ENCODE measurements at regions not wholly inside any gene's neighbourhood (a gene's known extent, or its start where the extent isn't known, plus 50 kb on each side); places are given as distances from the start of the nearest gene placed in this dataset.

GRCh38 chr4:127344071-127344470 is 288.7 kb upstream of the INTU start:
- Histone ChIP-seq H3K36me3 (replicated peaks in 1 of 2; ENCODE audit: control insufficient read depth in 1 of 2, insufficient read depth in 2 of 2, low read length in 2 of 2) (no peaks in the 10 kb centered on the region), H3K4me2 (ENCODE audit: low read depth, low read length) (no peak overlapping the region), H3K27me3 (ENCODE audit: control insufficient read depth in 1 of 2, insufficient read depth in 2 of 2, low read length in 2 of 2) (no peaks in the 10 kb centered on the region), H3K4me3 (replicated peaks in 1 of 3; ENCODE audit: insufficient read depth in 1 of 3, low read depth in 2 of 3, low read length in 3 of 3) (no peak overlapping the region), H3K9ac (ENCODE audit: insufficient read depth, low read depth, low read length) (no peak overlapping the region), H2AFZ (ENCODE audit: low read length) (no peak overlapping the region), H4K20me1 (ENCODE audit: insufficient read depth, low read length) (no peaks in the 10 kb centered on the region), H3K9me3 (ENCODE audit: low read length) (no peaks in the 10 kb centered on the region), H3K27ac (ENCODE audit: extremely low read length, insufficient read depth, low read length) (no peak overlapping the region), H3K79me2 (ENCODE audit: insufficient read depth, low read length) (no peaks in the 10 kb centered on the region), H3K4me1 (ENCODE audit: insufficient read depth, low read length) (no peaks in the 10 kb centered on the region)
- DNase-seq (ENCODE audit: low spot score) (no peak), ATAC-seq (no peak), FAIRE-seq (no peak)
- 29% methylated on average over 3 of the region's 3 CpGs for WGBS (ENCODE audit: low lambda C conversion rate)
- in situ Hi-C loops (cut with HindIII; ENCODE audit: extremely low pct_ligation_motif_present, low pct_unique_long_range_greater_than_20kb) (no loop called here), intact Hi-C loops (cut with micrococcal nuclease; ENCODE audit: unreplicated experiment) (no loop called here)
- BruUV-seq (replicated peaks), result no TSS peak
- ChIA-PET POLR2A (no interaction called here), CTCF (ENCODE audit: low intra/inter-chr PET ratio, low total read pairs) (no interaction called here)
- TF ChIP-seq MTF1 (CRISPR knock-in tag; IDR thresholded peaks at IDR 0.05) (no peak), SYNCRIP (IDR thresholded peaks at IDR 0.05; ENCODE audit: insufficient read depth, low read depth, low read length) (no peak), E2F5 (CRISPR knock-in tag; conservative IDR thresholded peaks at IDR 0.05) (no peak), SRSF4 (IDR thresholded peaks at IDR 0.05; ENCODE audit: low read depth, low read length, poor library complexity, severe bottlenecking) (no peak), TEAD3 (CRISPR knock-in tag; optimal IDR thresholded peaks at IDR 0.05; ENCODE audit: borderline replicate concordance) (no peak), RARA (CRISPR knock-in tag; IDR thresholded peaks at IDR 0.05) (no peak), YEATS2 (CRISPR knock-in tag; IDR thresholded peaks at IDR 0.05; ENCODE audit: borderline replicate concordance) (no peak), EP300 (IDR thresholded peaks at IDR 0.05; ENCODE audit: low read depth in 2 of 2, low read length in 2 of 2) (no peak), EP300 (CRISPR knock-in tag; IDR thresholded peaks at IDR 0.05; ENCODE audit: borderline replicate concordance) (no peak)

- no peak overlapping the region for H2AFZ ChIP-seq (ENCODE audit: low read length)
- no peaks in the 10 kb centered on the region for H3K9me3 ChIP-seq (ENCODE audit: low read length)
- in situ Hi-C loops (cut with HindIII; ENCODE audit: extremely low pct_ligation_motif_present, low pct_unique_long_range_greater_than_20kb), result no loop called here
- FAIRE-seq (no peak), DNase-seq (ENCODE audit: low spot score) (no peak), ATAC-seq (no peak)
- no peaks in the 10 kb centered on the region for H4K20me1 ChIP-seq (ENCODE audit: insufficient read depth, low read length)
- POLR2A ChIA-PET, result no interaction called here
- no TSS peak for BruUV-seq (replicated peaks)
- H3K27ac ChIP-seq (ENCODE audit: extremely low read length, insufficient read depth, low read length), result no peak overlapping the region
- no peak overlapping the region for H3K4me3 ChIP-seq (replicated peaks in 1 of 3; ENCODE audit: insufficient read depth in 1 of 3, low read depth in 2 of 3, low read length in 3 of 3)
- H3K4me1 ChIP-seq (ENCODE audit: insufficient read depth, low read length), result no peaks in the 10 kb centered on the region
- H3K4me2 ChIP-seq (ENCODE audit: low read depth, low read length), result no peak overlapping the region
- intact Hi-C loops (cut with micrococcal nuclease; ENCODE audit: unreplicated experiment), result no loop called here
- H3K79me2 ChIP-seq (ENCODE audit: insufficient read depth, low read length), result no peaks in the 10 kb centered on the region
- H3K36me3 ChIP-seq (replicated peaks in 1 of 2; ENCODE audit: control insufficient read depth in 1 of 2, insufficient read depth in 2 of 2, low read length in 2 of 2), result no peaks in the 10 kb centered on the region
- no peaks in the 10 kb centered on the region; a peak in 1 of 5 replicates for H3K27me3 ChIP-seq (ENCODE audit: control insufficient read depth in 1 of 2, insufficient read depth in 2 of 2, low read length in 2 of 2)
- CTCF ChIA-PET (ENCODE audit: low intra/inter-chr PET ratio, low total read pairs), result no interaction called here
- 51% methylated on average over 2 of the region's 2 CpGs for WGBS (ENCODE audit: low lambda C conversion rate)
- H3K9ac ChIP-seq (ENCODE audit: insufficient read depth, low read depth, low read length), result no peak overlapping the region
- TF ChIP-seq RFX3 (CRISPR knock-in tag; IDR thresholded peaks at IDR 0.05), result no peak
- no peak for TF ChIP-seq ZEB1 (IDR thresholded peaks at IDR 0.05; ENCODE audit: insufficient replicate concordance, low read depth)
- TF ChIP-seq TARDBP (CRISPR knock-in tag; IDR thresholded peaks at IDR 0.05), result no peak
- no peak for TF ChIP-seq RNF219 (CRISPR knock-in tag; IDR thresholded peaks at IDR 0.05)
- TF ChIP-seq MYNN (CRISPR knock-in tag; IDR thresholded peaks at IDR 0.05; ENCODE audit: low read depth), result no peak
- TF ChIP-seq ZNF792 (CRISPR knock-in tag; IDR thresholded peaks at IDR 0.05), result no peak
- TF ChIP-seq ZNF704 (CRISPR knock-in tag; IDR thresholded peaks at IDR 0.05; ENCODE audit: borderline replicate concordance), result no peak
- TF ChIP-seq FOXM1 (CRISPR knock-in tag; IDR thresholded peaks at IDR 0.05), result no peak
- no peak for TF ChIP-seq ZFP62 (CRISPR knock-in tag; IDR thresholded peaks at IDR 0.05)
Measured at GRCh38 chr4:127347936-127348335, 284.8 kb upstream of the INTU start.
